Right lobe of liver (tissue), 6 donors: ENCODE measurements at regions not wholly inside any gene's neighbourhood (a gene's known extent, or its start where the extent isn't known, plus 50 kb on each side); places are given as distances from the start of the nearest gene placed in this dataset.

ENCODE experiments used
- ATAC-seq, 4 donors: fragments of 200-7000 bp; cut with Tn5 transposase; one replicate each; pipeline ENCODE4 v1.9.1; 2020; ENCODE audit warnings: mild to moderate bottlenecking in 4 of 4, moderate library complexity in 4 of 4
- DNase-seq, 3 donors: peaks; one replicate each; pipeline ENCODE4 v3.0.0-alpha.2; 2020
- H3K27ac ChIP-seq, 3 donors: fragments of 200-600 bp; one replicate each; pipeline ENCODE4 v1.8.0; 2022
- H3K27me3 ChIP-seq, 2 donors: fragments of 200-600 bp; one replicate each; pipeline ENCODE4 v1.8.0; 2022
- H3K36me3 ChIP-seq, 4 donors: fragments of 200-600 bp; sonication (generic) in 1 of 4; one replicate each; pipeline versions ENCODE4 v1.5.1 to v1.8.0; 2017 to 2022; ENCODE audit warnings: control low read depth in 1 of 4
- H3K4me1 ChIP-seq, 4 donors: fragments of 200-600 bp; sonication (generic) in 1 of 4; one replicate each; pipeline versions ENCODE4 v1.5.1 to v1.8.0; 2017 to 2022; ENCODE audit warnings: control low read depth in 1 of 4
- H3K4me3 ChIP-seq, 3 donors: fragments of 200-600 bp; one replicate each; pipeline ENCODE4 v1.8.0; 2022
- H3K9me3 ChIP-seq, 4 donors: fragments of 200-600 bp; sonication (generic) in 1 of 4; one replicate each; pipeline versions ENCODE4 v1.5.1 to v1.8.0; 2017 to 2022; ENCODE audit warnings: control low read depth in 1 of 4
- CTCF ChIP-seq, 4 donors: fragments of 200-600 bp in 3 of 4; fragments of 450-650 bp in 1 of 4; IDR thresholded peaks; one replicate each; pipeline versions ENCODE4 v1.5.1 to v1.8.0; 2016 to 2022; ENCODE audit warnings: antibody characterized with exemption in 4 of 4, mild to moderate bottlenecking in 2 of 4
- POLR2A ChIP-seq: fragments of 450-650 bp; IDR thresholded peaks from one replicate; pipeline ENCODE4 v1.6.1; 2017; ENCODE audit warnings: antibody characterized with exemption, mild to moderate bottlenecking
- WGBS: methylation state at CpG from one replicate; pipeline ENCODE4 v1.1.6; 2018; ENCODE audit warnings: low coverage, low lambda C conversion rate; ENCODE audit not compliant: insufficient coverage; ENCODE audit errors: missing lambda C conversion rate; 5-methylcytosine and 5-hydroxymethylcytosine counted together
- intact Hi-C, 2 donors: fragments of 100-400 bp; cut with DNase I; formaldehyde crosslinking; loops; one replicate each; pipeline versions ENCODE4 v1.11.2 to v1.14.1; 2022
- donor health status: DM: no; HTN: yes; CAD: no.
- donor health status: DM: no; HTN: no; CAD: no.
- donor health status: DM: no; HTN: no; CAD: no.
- donor health status: DM: no; HTN: yes; CAD: no.
- donor health status: DM: no; HTN: yes; CAD: no.

- ATAC-seq (no peak), DNase-seq (no peak)
- intact Hi-C loops: no loop called here
- H3K4me3 ChIP-seq: no peak overlapping the region
- H3K9me3 ChIP-seq: no peaks in the 10 kb centered on the region
- no peak for TF ChIP-seq CTCF (IDR thresholded peaks at IDR 0.05)
- no peaks in the 10 kb centered on the region for H3K4me1 ChIP-seq
- no peaks in the 10 kb centered on the region for H3K36me3 ChIP-seq
- H3K27ac ChIP-seq: no peak overlapping the region
- no peaks in the 10 kb centered on the region for H3K27me3 ChIP-seq
- WGBS: 31% methylated on average over 3 of the region's 4 CpGs
Observed at GRCh38 chr6:2581011-2581410, 169.7 kb downstream of the MYLK4 start.

GRCh38 chr6:2579804-2580570, 170.7 kb downstream of the MYLK4 start:
- DNase-seq: no peak
- H3K27me3 ChIP-seq: no peaks in the 10 kb centered on the region
- peak in 1 of 4 donors; percentile 25 for ATAC-seq
- H3K36me3 ChIP-seq: no peaks in the 10 kb centered on the region
- no peaks in the 10 kb centered on the region for H3K4me1 ChIP-seq
- TF ChIP-seq CTCF (IDR thresholded peaks at IDR 0.05): no peak
- no peak for TF ChIP-seq POLR2A
- 80% methylated on average over 12 of the region's 14 CpGs for WGBS
- peak overlapping the region in 1 of 3 donors; percentile 13 for H3K27ac ChIP-seq
- intact Hi-C loops: no loop called here
- H3K9me3 ChIP-seq: no peaks in the 10 kb centered on the region
- H3K4me3 ChIP-seq: no peak overlapping the region

- no peak overlapping the region for H3K4me3 ChIP-seq
- intact Hi-C loops: no loop called here
- no peaks in the 10 kb centered on the region for H3K36me3 ChIP-seq
- DNase-seq (peak in 1 of 3 donors; percentile 29), ATAC-seq (peak; percentile 22 to 76 (median 59))
- 60% methylated on average over 3 of the region's 16 CpGs for WGBS
- H3K4me1 ChIP-seq: no peaks in the 10 kb centered on the region
- TF ChIP-seq POLR2A: no peak
- TF ChIP-seq CTCF (IDR thresholded peaks at IDR 0.05): no peak
- no peaks in the 10 kb centered on the region for H3K27me3 ChIP-seq
- no peaks in the 10 kb centered on the region for H3K9me3 ChIP-seq
- peak overlapping the region in 2 of 3 donors; percentile 24 to 47 for H3K27ac ChIP-seq
Observed at GRCh38 chr6:2579241-2579761, 171.4 kb downstream of the MYLK4 start.

GRCh38 chr6:2578767-2579166, 172.0 kb downstream of the MYLK4 start:
- H3K27ac ChIP-seq: peak overlapping the region in 2 of 3 donors; percentile 24 to 47

More at GRCh38 chr6:2578767-2579166, 172.0 kb downstream of the MYLK4 start:
- Histone ChIP-seq H3K27me3 (no peaks in the 10 kb centered on the region), H3K4me3 (no peak overlapping the region), H3K36me3 (no peaks in the 10 kb centered on the region), H3K9me3 (no peaks in the 10 kb centered on the region), H3K4me1 (no peaks in the 10 kb centered on the region)
- no peak for ATAC-seq
- intact Hi-C loops: no loop called here
- whole genome bisulfite sequencing: 67% methylated on average over 1 of the region's 2 CpGs
- DNase-seq: no peak
- TF ChIP-seq CTCF (IDR thresholded peaks at IDR 0.05): no peak
- TF ChIP-seq POLR2A: no peak
